Right kidney (tissue), 1 donor: ENCODE measurements at regions not wholly inside any gene's neighbourhood (a gene's known extent, or its start where the extent isn't known, plus 50 kb on each side); places are given as distances from the start of the nearest gene placed in this dataset.

ENCODE experiments used
- DNase-seq: peaks from one replicate; pipeline ENCODE4 v3.0.0-alpha.2; 2016

- peak; percentile 37 for DNase-seq
Measured at GRCh38 chr7:26560526-26561256, 269.0 kb downstream of the SNX10 start.

- no peak for DNase-seq
Measured at GRCh38 chr7:26562841-26563240, 271.2 kb downstream of the SNX10 start.

- no peak for DNase-seq
Measured at GRCh38 chr7:26563406-26563805, 271.7 kb downstream of the SNX10 start.

- no peak for DNase-seq
Measured at GRCh38 chr7:26567266-26567665, 275.6 kb downstream of the SNX10 start.

GRCh38 chr7:26574476-26574875, 282.8 kb downstream of the SNX10 start:
- DNase-seq: no peak

- no peak for DNase-seq
Measured at GRCh38 chr7:26580064-26580591, 284.3 kb downstream of the SKAP2 start.

GRCh38 chr7:26580711-26581110, 283.7 kb downstream of the SKAP2 start:
- no peak for DNase-seq

- DNase-seq: no peak
Measured at GRCh38 chr7:26583094-26583648, 281.2 kb downstream of the SKAP2 start.

GRCh38 chr7:26584326-26584725, 280.1 kb downstream of the SKAP2 start:
- DNase-seq: no peak

- peak; percentile 30 for DNase-seq
Measured at GRCh38 chr7:26584987-26585665, 279.3 kb downstream of the SKAP2 start.

- DNase-seq: no peak
Measured at GRCh38 chr7:26587536-26587935, 276.9 kb downstream of the SKAP2 start.

- no peak for DNase-seq
Measured at GRCh38 chr7:26588511-26588910, 275.9 kb downstream of the SKAP2 start.

GRCh38 chr7:26590709-26591108, 273.7 kb downstream of the SKAP2 start:
- DNase-seq: no peak

GRCh38 chr7:26592011-26592410, 272.4 kb downstream of the SKAP2 start:
- no peak for DNase-seq

GRCh38 chr7:26593393-26593792, 271.0 kb downstream of the SKAP2 start:
- no peak for DNase-seq

GRCh38 chr7:26593896-26594295, 270.5 kb downstream of the SKAP2 start:
- no peak for DNase-seq

- no peak for DNase-seq
Measured at GRCh38 chr7:26594553-26594952, 269.8 kb downstream of the SKAP2 start.

- no peak for DNase-seq
Measured at GRCh38 chr7:26598867-26599266, 265.5 kb downstream of the SKAP2 start.

GRCh38 chr7:26599982-26600381, 264.4 kb downstream of the SKAP2 start:
- DNase-seq: no peak

GRCh38 chr7:26600411-26600810, 264.0 kb downstream of the SKAP2 start:
- DNase-seq: no peak

- DNase-seq: no peak
Measured at GRCh38 chr7:26603631-26604030, 260.8 kb downstream of the SKAP2 start.

GRCh38 chr7:26608402-26608801, 256.0 kb downstream of the SKAP2 start:
- DNase-seq: no peak

- DNase-seq: no peak
Measured at GRCh38 chr7:26609082-26609481, 255.3 kb downstream of the SKAP2 start.

GRCh38 chr7:26609532-26609931, 254.9 kb downstream of the SKAP2 start:
- DNase-seq: no peak
